Breast epithelium (tissue), 4 donors: ENCODE measurements at regions not wholly inside any gene's neighbourhood (a gene's known extent, or its start where the extent isn't known, plus 50 kb on each side); places are given as distances from the start of the nearest gene placed in this dataset.

Experiments
- DNase-seq, 2 donors: peaks; one replicate each; pipeline ENCODE4 v3.0.0-alpha.2; 2019; ENCODE audit warnings: low spot score in 2 of 2
- H3K27ac ChIP-seq, 2 donors: fragments of 200-600 bp; sonication (generic) in 1 of 2; one replicate each; pipeline ENCODE4 v1.5.1; 2016 to 2019; ENCODE audit warnings: mild to moderate bottlenecking in 1 of 2
- H3K27me3 ChIP-seq, 2 donors: fragments of 200-600 bp; sonication (generic) in 1 of 2; one replicate each; pipeline versions ENCODE4 v1.5.1 to v1.6.0; 2017 to 2019; ENCODE audit warnings: control low read depth in 1 of 2, mild to moderate bottlenecking in 1 of 2
- H3K36me3 ChIP-seq: fragments of 200-600 bp; one replicate; pipeline ENCODE4 v1.5.1; 2019
- H3K4me1 ChIP-seq, 2 donors: fragments of 200-600 bp; sonication (generic); one replicate each; pipeline ENCODE4 v1.5.1; 2016 to 2019; ENCODE audit warnings: control low read depth in 1 of 2
- H3K4me3 ChIP-seq, 3 donors: fragments of 200-600 bp; sonication (generic); 1 replicate in 2 of 3; 2 replicates in 1 of 3; pipeline ENCODE4 v1.5.1; 2016 to 2019; ENCODE audit warnings: mild to moderate bottlenecking in 3 of 3, moderate library complexity in 2 of 3
- H3K9me3 ChIP-seq, 2 donors: fragments of 200-600 bp; sonication (generic) in 1 of 2; one replicate each; pipeline ENCODE4 v1.5.1; 2016 to 2019; ENCODE audit warnings: control low read depth in 1 of 2
- CTCF ChIP-seq, 3 donors: fragments of 450-650 bp; IDR thresholded peaks; one replicate each; pipeline ENCODE4 v1.5.1; 2016 to 2017; ENCODE audit warnings: antibody characterized with exemption in 3 of 3, mild to moderate bottlenecking in 3 of 3, moderate library complexity in 3 of 3
- POLR2A ChIP-seq: fragments of 450-650 bp; IDR thresholded peaks from one replicate; pipeline ENCODE4 v1.6.1; 2016; ENCODE audit warnings: antibody characterized with exemption, mild to moderate bottlenecking, moderate library complexity
- POLR2AphosphoS5 ChIP-seq, 3 donors: sonication (generic); formaldehyde crosslinking; IDR thresholded peaks; one replicate each; pipeline ENCODE4 v1.6.1; 2017; ENCODE audit warnings: antibody characterized with exemption in 3 of 3
- intact Hi-C: fragments of 100-400 bp; cut with DNase I; formaldehyde crosslinking; loops from one replicate; pipeline ENCODE4 v1.15.1; 2023; ENCODE audit warnings: low total_unique reads

GRCh38 chr20:54716790-54717189 lies 241.4 kb downstream of the DOK5 start:
- no peak overlapping the region for H3K4me3 ChIP-seq
- no peaks in the 10 kb centered on the region for H3K9me3 ChIP-seq
- H3K27ac ChIP-seq = no peak overlapping the region
- no peaks in the 10 kb centered on the region for H3K27me3 ChIP-seq
- no peaks in the 10 kb centered on the region for H3K36me3 ChIP-seq
- TF ChIP-seq POLR2A = no peak
- TF ChIP-seq POLR2AphosphoS5 (IDR thresholded peaks at IDR 0.05) = no peak
- no peak for TF ChIP-seq CTCF (IDR thresholded peaks at IDR 0.05)
- intact Hi-C loops = no loop called here
- no peak for DNase-seq
- H3K4me1 ChIP-seq = no peaks in the 10 kb centered on the region

- DNase-seq = no peak
- H3K27ac ChIP-seq = no peak overlapping the region
- no peaks in the 10 kb centered on the region for H3K36me3 ChIP-seq
- no peaks in the 10 kb centered on the region for H3K4me1 ChIP-seq
- intact Hi-C loops = no loop called here
- H3K9me3 ChIP-seq = no peaks in the 10 kb centered on the region
- H3K4me3 ChIP-seq = no peak overlapping the region
- TF ChIP-seq POLR2A (no peak), CTCF (IDR thresholded peaks at IDR 0.05) (no peak), POLR2AphosphoS5 (IDR thresholded peaks at IDR 0.05) (no peak)
- no peaks in the 10 kb centered on the region for H3K27me3 ChIP-seq
Measured at GRCh38 chr20:54716174-54716747, 240.9 kb downstream of the DOK5 start.

- intact Hi-C loops = no loop called here
- H3K4me3 ChIP-seq = no peak overlapping the region
Measured at GRCh38 chr20:54714817-54715216, 239.4 kb downstream of the DOK5 start.

GRCh38 chr20:54713727-54714126 lies 238.3 kb downstream of the DOK5 start:
- Histone ChIP-seq H3K4me3 (no peak overlapping the region), H3K4me1 (no peaks in the 10 kb centered on the region), H3K36me3 (no peaks in the 10 kb centered on the region), H3K27me3 (no peaks in the 10 kb centered on the region), H3K9me3 (no peaks in the 10 kb centered on the region), H3K27ac (no peak overlapping the region)
- TF ChIP-seq CTCF (IDR thresholded peaks at IDR 0.05) = no peak
- no peak for TF ChIP-seq POLR2A
- TF ChIP-seq POLR2AphosphoS5 (IDR thresholded peaks at IDR 0.05) = no peak
- no peak for DNase-seq
- intact Hi-C loops = no loop called here

More at GRCh38 chr20:54714817-54715216, 239.4 kb downstream of the DOK5 start:
- TF ChIP-seq POLR2A = no peak
- TF ChIP-seq CTCF (IDR thresholded peaks at IDR 0.05) = no peak
- H3K4me1 ChIP-seq = no peaks in the 10 kb centered on the region
- no peaks in the 10 kb centered on the region for H3K36me3 ChIP-seq
- no peaks in the 10 kb centered on the region for H3K9me3 ChIP-seq
- no peak overlapping the region for H3K27ac ChIP-seq
- no peak for DNase-seq
- no peaks in the 10 kb centered on the region for H3K27me3 ChIP-seq

GRCh38 chr20:54711071-54711470 lies 235.7 kb downstream of the DOK5 start:
- Histone ChIP-seq H3K4me1 (no peaks in the 10 kb centered on the region), H3K36me3 (no peaks in the 10 kb centered on the region), H3K27me3 (no peaks in the 10 kb centered on the region), H3K27ac (no peak overlapping the region), H3K4me3 (no peak overlapping the region), H3K9me3 (no peaks in the 10 kb centered on the region)
- no peak for TF ChIP-seq CTCF (IDR thresholded peaks at IDR 0.05)
- no peak for TF ChIP-seq POLR2A
- TF ChIP-seq POLR2AphosphoS5 (IDR thresholded peaks at IDR 0.05) = no peak
- DNase-seq = no peak
- intact Hi-C loops = no loop called here
